GM12875 (cell line): ENCODE measurements at regions not wholly inside any gene's neighbourhood (a gene's known extent, or its start where the extent isn't known, plus 50 kb on each side); places are given as distances from the start of the nearest gene placed in this dataset.

Source experiments
- H3K4me3 ChIP-seq: one replicate; pipeline ENCODE4 v1.5.1; 2011; ENCODE audit warnings: low read depth, low read length, control low read depth
- TF ChIP-seq, protein P1 (sequence below): IDR thresholded peaks from 2 replicates; pipeline ENCODE4 v1.5.1; 2011; ENCODE audit warnings: low read depth, mild to moderate bottlenecking, control low read depth, inconsistent platforms, low read length, moderate library complexity, borderline replicate concordance; ENCODE audit not compliant: insufficient read depth

DNA sequence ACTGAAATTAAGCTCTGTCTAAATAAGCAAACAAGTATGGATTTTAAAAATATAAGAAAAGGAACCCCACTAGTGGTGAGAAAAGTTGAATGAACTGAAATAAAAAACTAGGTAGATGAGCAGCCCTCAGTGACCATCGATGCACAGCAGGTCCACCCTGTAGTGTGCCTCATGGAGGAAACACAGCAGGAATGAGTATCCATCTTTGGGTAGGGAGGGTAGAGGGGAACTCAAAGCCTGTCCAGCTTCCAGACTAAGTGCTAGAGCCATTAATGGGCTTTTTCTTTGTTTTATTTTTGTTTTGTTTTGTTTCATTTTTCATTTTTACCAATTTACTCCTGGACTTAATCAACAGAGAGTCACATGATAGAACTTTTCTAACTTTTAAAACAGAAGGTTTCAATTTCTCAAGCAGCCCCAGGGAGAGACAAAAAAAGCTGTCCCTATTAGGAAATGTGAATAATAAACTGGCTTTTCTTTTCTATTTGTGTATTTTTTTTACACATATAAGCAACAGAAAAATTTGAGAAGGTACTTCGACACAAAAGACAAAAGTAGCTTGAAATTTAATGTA lies 700.6 kb downstream of the HACE1 start:
- no peak overlapping the region for H3K4me3 ChIP-seq
- TF ChIP-seq, protein P1, sequence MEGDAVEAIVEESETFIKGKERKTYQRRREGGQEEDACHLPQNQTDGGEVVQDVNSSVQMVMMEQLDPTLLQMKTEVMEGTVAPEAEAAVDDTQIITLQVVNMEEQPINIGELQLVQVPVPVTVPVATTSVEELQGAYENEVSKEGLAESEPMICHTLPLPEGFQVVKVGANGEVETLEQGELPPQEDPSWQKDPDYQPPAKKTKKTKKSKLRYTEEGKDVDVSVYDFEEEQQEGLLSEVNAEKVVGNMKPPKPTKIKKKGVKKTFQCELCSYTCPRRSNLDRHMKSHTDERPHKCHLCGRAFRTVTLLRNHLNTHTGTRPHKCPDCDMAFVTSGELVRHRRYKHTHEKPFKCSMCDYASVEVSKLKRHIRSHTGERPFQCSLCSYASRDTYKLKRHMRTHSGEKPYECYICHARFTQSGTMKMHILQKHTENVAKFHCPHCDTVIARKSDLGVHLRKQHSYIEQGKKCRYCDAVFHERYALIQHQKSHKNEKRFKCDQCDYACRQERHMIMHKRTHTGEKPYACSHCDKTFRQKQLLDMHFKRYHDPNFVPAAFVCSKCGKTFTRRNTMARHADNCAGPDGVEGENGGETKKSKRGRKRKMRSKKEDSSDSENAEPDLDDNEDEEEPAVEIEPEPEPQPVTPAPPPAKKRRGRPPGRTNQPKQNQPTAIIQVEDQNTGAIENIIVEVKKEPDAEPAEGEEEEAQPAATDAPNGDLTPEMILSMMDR, result no peak

- H3K4me3 ChIP-seq, result no peak overlapping the region
- TF ChIP-seq, protein P1, result no peak
These were observed 716.0 kb downstream of the HACE1 start for GRCh38 chr6:104143757-104144156.

- TF ChIP-seq, protein P1, result no peak
- H3K4me3 ChIP-seq, result no peak overlapping the region
These were observed 724.8 kb downstream of the HACE1 start for GRCh38 chr6:104134876-104135275.

GRCh38 chr6:104130343-104130742 lies 729.4 kb downstream of the HACE1 start:
- H3K4me3 ChIP-seq, result no peak overlapping the region
- TF ChIP-seq, protein P1, result no peak

DNA sequence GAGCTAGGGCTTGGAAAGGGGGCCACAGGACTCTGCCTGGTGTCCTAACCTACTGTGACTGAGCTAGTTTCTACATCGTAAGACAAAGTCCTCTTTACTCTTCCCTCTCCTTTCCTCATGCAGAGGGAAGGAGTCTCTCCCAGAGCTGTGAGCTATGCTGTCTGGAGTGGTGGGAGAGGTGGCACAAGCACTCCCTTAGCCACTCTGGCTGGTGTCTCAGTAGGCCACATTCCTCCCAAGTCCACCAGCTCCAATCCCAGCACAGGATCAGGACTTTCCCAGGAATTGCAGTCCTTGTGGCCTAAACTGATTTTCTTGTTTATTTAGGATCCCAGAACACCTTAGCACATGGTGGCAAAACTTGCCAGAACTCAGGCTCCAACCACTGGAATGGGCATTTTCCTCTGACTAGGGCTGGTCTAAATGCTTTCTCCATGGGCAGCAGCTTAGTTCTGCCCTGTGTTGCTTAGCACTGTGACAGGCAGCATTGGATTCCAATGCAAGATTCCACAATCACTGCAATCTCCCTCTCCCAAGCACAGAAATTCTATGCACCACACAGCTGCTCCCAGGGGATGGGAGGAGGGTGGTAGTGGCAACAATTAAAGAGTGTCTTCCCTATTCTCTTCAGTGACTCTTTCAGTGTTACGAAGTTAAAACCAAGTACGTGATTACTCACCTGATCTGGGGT lies 733.3 kb downstream of the HACE1 start:
- TF ChIP-seq, protein P1, result no peak
- no peak overlapping the region for H3K4me3 ChIP-seq

DNA sequence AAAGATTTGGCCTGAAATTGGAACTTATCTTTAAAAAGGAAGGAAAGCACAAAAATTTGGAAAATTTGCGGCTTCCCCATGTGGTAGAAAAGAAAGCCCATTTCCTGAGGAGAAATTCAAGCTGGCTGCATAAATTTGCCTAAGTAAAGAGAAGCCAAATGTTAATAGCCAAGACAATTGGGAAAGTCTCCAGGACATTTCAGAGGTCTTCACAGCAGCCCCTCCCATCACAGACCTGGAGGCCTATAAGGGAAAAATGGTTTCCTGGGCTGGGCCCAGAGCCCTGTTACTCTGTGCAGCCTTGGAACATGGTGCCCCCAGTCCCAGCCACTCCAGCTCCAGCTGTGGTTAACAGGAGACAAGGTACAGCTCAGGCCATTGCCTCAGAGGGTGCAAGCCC lies 736.5 kb downstream of the HACE1 start:
- TF ChIP-seq, protein P1, result no peak
- H3K4me3 ChIP-seq, result no peak overlapping the region

DNA sequence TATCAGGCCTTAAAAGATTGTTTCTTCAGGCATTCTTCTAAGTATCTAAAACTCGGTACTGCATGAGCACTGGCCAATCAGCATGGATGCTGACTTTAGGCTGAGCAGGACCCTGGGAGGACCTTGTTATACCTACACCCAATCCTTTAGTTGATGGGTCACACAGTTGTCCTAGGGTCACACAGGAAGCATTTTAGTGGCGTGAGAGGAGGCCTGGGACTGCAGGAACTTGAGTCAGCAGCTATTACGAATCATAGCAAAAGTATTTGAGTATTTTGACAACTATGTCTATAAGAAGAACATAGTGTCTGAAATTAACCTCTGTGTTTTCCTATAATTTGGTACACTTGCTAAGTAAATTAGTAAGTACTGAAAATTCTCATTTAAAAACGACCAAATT lies 741.4 kb downstream of the HACE1 start:
- TF ChIP-seq, protein P1, result no peak
- H3K4me3 ChIP-seq, result no peak overlapping the region
